Glomerular visceral epithelial cell (primary cell): ENCODE measurements at regions not wholly inside any gene's neighbourhood (a gene's known extent, or its start where the extent isn't known, plus 50 kb on each side); places are given as distances from the start of the nearest gene placed in this dataset.
A peak's percentile ranks its signal among the peaks of the same experiment; 100 is the strongest.

Experiments used
- DNase-seq: peaks from one replicate; pipeline ENCODE4 v3.0.0-alpha.2; 2016; ENCODE audit errors: extremely low spot score

- DNase-seq: no peak
Measured at GRCh38 chr1:172801771-172802322, 142.9 kb downstream of the FASLG start.

GRCh38 chr1:172809750-172810149 is 150.8 kb downstream of the FASLG start:
- no peak for DNase-seq

GRCh38 chr1:172810480-172811175 is 151.7 kb downstream of the FASLG start:
- DNase-seq: no peak

DNA sequence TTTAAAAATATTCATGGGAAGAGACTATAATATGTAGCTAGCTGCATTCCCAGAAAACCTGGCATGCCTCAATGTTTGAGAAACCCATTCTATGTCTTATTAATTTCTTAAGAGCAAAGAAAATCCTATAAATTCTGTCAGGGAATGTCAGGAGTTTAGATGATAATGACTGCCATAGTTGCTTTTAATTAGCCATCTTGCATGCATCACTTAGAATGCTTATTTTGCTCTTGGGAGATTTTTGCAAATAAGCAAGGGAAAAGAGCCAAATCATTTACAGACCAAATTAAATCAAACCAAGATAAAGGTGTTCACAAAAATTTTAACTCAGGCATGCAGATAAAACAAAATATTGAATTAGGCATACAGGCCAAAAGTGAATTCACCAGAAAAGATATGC is 152.8 kb downstream of the FASLG start:
- no peak for DNase-seq

- DNase-seq: no peak
Measured at GRCh38 chr1:172812118-172812517, 153.2 kb downstream of the FASLG start.

GRCh38 chr1:172813330-172813729 is 154.4 kb downstream of the FASLG start:
- no peak for DNase-seq

- DNase-seq: no peak
Measured at GRCh38 chr1:172814428-172814827, 155.5 kb downstream of the FASLG start.

GRCh38 chr1:172815740-172816139 is 156.8 kb downstream of the FASLG start:
- DNase-seq: no peak

DNA sequence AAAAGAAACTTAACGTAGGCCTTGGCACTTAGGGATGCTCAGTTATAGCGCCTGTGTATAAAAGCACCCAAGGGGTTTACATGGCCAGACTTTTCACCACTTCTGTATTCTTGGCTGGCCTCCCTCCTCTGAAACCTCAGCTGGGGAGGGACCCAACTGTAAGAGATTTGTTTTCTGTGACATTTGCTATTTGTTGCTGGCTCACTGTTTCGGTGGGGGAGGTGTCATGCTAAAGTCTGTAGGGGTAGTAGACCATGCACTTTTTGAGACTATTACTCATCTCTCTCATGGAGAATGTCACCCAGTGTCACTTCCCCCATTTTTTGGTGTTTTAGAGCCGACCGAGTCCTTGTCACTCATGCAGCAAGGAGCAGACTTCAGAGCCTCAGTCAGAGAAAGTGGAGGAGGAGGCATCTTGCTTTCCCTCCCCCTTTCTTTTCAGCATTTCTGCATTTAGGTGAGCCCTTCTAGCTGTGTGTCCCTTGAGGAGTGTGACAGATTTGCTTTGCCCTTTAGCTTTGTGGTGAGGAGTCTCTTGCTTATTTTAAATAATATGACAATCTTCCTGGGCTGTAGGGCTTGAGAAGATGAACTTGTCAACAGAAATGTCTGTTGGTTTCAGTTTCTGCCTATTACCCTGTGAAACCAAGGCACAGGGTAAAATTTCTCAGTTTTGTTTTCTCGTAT is 160.1 kb downstream of the FASLG start:
- DNase-seq: no peak

DNA sequence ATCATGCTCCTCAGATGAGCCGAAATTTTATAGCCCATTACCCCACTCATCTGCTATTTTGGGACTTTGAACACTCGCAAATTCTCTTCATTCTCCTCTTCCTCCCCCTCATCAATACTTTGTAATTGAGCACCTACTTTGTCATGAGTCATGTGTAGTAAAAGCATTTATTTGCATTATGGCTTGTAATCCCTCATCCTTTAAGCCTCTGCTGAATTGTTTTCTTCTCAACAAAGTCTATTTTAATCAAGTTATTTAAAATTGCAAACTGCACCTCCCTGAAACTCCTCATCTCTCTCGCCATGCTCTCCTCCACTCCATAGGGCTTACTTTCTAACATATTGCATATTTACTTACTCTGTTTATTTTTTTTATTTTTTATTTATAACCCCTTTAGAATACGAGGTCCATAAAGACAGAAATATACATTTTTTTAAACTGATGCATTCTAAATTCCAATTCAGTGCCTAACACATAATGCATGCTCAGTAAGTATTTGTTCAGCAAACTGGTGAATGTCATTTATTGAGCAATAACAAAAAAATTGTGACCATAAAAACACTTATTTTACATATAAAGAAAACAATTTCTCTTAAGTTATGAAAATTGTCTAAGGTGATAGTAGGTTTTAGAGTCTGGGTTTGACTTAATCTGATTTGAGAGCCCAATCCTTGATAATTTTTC is 161.7 kb downstream of the FASLG start:
- no peak for DNase-seq

DNA sequence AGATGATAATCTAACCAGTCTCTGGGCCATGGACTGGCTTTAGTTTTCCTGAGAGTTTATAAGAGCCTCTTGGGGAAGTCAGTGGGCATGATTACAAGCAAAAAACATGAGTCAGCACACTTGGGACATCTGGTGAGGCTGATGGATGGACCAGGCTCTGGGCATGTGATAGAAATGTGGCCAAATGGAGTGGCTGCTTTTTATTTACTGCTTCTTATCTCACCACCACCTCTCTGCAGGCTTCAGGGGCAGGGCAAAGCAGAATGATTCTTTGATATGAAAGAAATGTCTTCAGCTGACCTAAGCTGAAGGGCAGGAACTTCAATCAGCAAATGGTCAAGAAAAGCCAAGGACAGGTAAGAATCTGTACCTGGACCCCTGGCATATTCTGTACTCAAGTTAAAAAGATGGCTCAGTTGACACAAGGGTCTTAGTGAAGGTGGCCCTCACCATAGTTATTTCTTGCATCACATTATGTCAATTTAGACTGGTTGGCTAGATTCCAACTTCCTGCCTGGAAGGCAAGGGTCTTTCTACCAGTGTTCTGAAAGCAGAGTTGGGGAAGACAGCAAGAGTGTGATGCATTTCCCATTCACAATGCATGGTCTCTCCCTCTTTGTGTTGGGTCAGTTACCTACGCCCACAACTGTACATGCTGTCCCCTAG is 162.8 kb downstream of the FASLG start:
- no peak for DNase-seq

GRCh38 chr1:172822886-172823285 is 164.0 kb downstream of the FASLG start:
- DNase-seq: no peak

- peak; percentile 31 for DNase-seq
Measured at GRCh38 chr1:172823534-172823933, 164.6 kb downstream of the FASLG start.

DNA sequence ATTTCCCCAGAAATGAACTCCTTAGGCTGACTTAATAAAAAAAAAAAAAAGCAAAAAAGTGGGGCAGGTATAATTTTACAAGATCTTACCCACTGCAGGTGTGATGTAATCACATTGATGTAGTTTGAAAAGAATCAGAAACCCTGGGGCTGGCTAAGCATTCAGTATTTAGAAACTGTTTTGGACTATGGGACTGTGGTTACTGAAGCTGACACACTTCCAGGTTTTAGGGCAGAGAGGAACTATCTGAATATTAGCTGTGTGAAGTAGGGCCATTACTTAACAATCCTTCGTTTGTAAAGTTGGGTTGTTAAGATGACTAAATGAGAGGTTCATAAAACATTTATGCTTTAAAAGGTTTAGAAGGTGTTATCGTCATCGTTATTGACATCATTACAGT is 165.3 kb downstream of the FASLG start:
- no peak for DNase-seq

DNA sequence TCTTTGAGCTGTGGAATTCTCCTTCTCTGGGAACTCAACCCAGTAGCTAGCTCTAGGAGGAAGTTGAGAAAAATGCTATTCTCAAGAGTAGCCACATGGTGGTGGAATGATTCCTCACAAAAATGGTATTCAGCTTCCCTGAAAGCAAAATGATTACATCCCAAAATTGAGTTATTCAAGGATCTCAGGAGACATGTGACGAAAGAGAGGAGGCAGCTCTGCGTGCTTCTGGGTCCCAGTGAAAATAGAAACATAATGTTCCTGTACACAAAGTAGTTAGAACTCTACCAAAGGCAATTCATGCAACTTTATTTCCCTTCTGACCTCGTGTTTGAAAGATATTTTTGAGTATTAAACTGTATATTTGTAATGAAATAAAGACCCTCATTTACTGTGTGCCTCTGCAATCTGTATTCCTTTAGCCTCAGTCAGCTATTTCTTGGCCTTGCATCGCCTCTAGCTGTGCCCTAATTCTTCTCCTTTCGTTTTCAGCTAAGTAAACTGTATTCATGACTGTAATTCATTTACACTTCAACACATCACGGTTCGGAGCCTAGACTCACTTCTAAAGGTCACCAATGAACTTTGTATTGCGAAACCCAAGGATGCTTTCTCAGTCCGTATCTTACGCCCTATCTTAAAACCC is 167.3 kb downstream of the FASLG start:
- peak; percentile 63 for DNase-seq

DNA sequence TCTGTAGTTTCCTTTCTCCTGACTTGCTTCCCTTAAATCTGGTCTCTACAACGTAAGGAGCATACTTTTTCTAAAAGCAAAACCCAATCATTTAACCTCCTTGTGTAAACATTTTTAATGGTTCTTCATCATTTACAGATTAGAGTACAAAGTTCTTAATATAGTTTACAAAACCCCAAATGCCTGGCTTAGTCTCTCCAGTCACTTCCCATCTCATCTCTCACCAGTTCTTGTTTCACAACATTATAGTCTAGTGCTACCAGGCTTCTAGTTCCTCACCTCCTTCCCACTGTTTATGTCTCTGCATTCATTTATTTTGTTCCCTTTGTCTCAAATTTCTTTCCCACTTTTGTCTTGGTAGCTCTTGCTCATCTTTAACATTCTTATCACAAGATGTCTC is 168.4 kb downstream of the FASLG start:
- no peak for DNase-seq

GRCh38 chr1:172827841-172828240 is 168.9 kb downstream of the FASLG start:
- no peak for DNase-seq

- DNase-seq: no peak
Measured at GRCh38 chr1:172832006-172832725, 173.3 kb downstream of the FASLG start.

DNA sequence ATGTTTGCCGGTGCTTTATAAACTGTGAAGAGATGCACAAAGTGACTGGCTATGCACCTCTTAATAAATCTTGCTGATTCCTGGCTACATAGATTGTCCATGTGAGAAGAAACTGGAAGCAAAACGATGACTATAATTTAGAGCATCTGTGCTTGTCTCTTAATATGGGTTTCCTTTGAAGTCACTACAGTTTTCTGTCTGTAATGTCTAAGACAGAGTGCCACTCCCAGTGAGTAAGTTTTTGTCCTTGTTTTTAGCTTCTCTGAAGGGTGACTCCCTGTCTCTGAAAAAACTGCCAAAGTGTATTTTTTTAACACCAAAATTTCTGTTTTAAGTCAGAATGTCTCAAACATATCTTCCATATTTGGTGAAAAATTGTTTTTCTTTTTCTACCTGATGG is 175.1 kb downstream of the FASLG start:
- DNase-seq: no peak

- DNase-seq: no peak
Measured at GRCh38 chr1:172834609-172835008, 175.7 kb downstream of the FASLG start.

DNA sequence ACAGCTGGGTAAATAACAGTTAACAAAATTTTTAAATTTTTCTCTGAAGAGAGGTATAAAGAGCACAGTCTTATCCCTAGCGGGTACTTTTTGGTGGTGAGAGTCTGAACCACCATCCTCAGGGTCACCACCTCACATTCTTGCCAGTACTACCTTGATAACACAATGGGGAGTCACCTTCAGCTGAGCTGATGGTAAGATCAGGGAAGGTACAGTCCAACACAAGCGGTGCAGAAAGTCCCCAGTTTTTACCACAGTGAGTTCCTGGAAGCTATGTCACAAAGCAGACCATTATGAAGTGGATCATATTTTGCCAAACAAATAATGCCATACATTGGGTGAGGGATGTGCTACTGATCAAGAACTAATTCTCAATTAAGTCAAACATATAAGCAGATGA is 176.9 kb downstream of the FASLG start:
- DNase-seq: no peak
